Glomerular endothelial cell (primary cell): ENCODE measurements at regions not wholly inside any gene's neighbourhood (a gene's known extent, or its start where the extent isn't known, plus 50 kb on each side); places are given as distances from the start of the nearest gene placed in this dataset.

Experiments used
- DNase-seq: peaks from one replicate; pipeline ENCODE4 v3.0.0-alpha.2; 2011; ENCODE audit warnings: low read depth, low spot score; ENCODE audit errors: extremely low read depth

DNA sequence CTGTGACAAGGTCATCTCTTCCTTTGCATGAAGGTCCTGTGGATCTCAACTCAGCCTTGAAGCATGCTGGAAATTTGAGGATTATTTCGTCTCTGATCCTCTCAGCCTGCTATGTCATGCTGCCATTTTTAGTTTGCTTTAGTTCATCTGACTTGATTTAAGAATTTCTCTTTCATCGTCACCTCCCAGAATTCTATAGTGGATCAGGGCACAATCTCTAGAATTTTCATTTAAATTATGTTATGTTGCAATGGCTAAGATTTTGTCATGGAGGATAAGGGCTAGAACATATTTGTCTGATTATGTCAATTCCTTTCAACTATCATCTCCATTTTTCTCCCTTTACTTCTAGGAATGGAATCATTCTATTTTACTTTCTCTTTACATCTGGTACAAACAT lies 98.8 kb downstream of the PCDH10 start:
- no peak for DNase-seq

DNA sequence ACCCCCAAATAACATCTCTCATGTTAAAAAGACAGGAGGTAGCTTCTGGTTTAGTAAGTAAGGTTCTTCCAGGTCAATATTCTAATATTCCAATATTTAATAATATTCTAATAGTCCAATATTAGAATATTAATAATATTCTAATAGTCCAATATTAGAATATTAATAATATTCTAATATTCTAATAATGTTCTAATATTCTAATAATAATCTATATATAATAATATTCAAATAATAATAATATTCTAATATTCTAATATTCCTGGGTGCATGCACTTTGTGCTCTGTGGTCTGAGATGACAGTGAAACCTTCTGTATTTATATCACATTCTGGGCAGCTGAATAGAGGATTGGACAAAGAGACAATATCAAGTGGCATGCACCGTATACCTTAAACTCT lies 96.1 kb downstream of the PCDH10 start:
- no peak for DNase-seq
